GM19463 (cell line): ENCODE measurements at regions not wholly inside any gene's neighbourhood (a gene's known extent, or its start where the extent isn't known, plus 50 kb on each side); places are given as distances from the start of the nearest gene placed in this dataset.
"Not testable (repeated sequence)": the region's sequence is repeated elsewhere in the genome, so short reads cannot be mapped to it uniquely, and the experiment has no call there.

Source experiments
- ATAC-seq: cut with Tn5 transposase; IDR thresholded peaks from one replicate; pipeline ENCODE4 v1.9.1; 2021; ENCODE audit warnings: mild to moderate bottlenecking, moderate library complexity; ENCODE audit not compliant: unreplicated experiment

DNA sequence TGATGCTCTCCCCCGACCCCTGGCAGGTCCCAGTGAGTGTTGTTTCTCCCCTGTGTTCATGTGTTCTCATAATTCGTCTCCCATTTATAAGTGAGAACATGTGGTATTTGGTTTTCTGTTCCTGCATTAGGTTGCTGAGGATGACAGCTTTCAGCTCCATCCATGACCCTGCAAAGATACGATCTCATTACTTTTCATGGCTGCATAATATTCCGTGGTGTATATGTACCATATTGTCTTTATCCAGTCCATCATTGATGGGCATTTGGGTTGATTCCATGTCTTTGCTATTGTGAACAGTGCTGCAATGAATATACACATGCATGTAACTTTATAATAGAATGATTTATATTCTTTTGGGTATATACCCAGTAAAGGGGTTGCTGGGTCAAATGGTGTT lies 321.5 kb downstream of the EMP1 start:
- ATAC-seq, result not testable (repeated sequence)

DNA sequence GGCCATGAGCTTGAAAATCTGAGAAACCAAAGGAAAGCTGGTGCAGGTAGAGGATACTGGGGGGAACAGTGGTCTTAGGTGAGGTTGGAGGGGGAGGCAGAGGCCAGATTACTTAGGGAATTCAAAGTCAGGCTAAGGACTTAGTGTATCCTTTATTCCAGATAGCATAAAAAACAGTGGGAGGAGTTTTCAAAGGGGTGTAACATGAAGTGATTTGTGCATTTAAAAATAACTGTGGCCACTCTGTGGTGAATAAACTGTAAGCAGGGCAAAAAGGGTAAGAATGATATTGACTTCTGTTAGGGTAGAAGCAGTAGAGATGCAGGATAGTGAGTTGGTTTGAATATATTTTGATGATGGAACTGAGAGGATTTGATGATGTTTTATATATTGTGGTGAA lies 313.2 kb downstream of the EMP1 start:
- ATAC-seq, result no peak

DNA sequence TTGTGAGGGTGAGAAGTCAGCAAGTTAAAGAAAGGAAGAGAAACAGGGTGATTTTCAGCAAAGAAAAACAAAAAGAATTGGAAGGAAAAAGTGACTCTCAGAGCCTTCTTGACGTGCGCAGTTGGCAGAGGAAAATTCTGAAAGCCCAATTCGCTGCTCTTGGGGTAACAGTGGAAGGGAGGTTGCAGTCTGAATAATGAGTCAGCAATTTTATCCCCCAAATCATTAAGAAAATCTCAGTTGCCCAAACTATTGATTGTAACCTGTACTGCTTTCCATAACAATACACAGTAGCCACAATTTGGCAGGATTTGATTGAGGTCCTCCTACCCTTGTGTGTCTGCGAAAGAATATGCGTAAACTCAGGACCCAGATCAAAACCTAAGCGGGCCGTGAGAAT lies 309.1 kb downstream of the EMP1 start:
- ATAC-seq, result no peak

DNA sequence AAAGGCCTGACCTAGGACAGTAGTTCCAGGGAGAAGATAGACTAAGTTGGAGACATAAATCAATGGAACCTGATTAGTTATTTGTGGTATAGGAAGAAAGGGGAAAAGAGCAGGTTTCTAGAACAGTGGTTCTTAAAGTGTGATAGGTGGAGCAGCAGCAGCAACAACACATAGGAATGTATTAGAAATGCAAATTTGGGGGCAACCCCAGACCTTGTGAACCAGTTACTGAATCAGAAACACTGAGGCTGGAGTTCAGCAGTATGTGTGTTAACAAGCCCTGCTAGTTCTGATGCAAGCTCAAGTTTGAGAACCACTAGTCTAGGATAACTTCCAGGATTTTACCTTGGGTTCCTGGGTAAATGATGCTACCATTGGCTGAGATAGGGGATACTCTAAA lies 308.7 kb downstream of the EMP1 start:
- no peak for ATAC-seq

DNA sequence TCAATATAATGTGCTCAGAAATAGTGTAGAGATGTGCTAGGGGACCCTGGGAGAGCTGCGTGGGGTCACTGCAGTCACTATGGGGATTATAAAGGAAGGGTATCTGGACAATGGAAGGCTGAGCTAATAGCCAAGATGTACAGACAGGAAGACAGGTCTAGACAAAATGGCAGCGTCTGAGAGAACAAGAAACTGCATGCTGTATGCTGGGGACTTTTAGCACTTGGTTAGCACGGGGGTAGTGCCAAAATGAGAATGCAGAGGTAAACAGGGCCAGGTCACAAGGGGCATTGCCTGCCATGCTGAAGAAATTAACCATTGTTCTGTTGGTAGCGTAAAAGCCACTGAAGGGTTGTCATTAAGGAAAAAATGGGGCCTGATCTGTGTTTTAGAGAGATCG lies 308.2 kb downstream of the EMP1 start:
- no peak for ATAC-seq

DNA sequence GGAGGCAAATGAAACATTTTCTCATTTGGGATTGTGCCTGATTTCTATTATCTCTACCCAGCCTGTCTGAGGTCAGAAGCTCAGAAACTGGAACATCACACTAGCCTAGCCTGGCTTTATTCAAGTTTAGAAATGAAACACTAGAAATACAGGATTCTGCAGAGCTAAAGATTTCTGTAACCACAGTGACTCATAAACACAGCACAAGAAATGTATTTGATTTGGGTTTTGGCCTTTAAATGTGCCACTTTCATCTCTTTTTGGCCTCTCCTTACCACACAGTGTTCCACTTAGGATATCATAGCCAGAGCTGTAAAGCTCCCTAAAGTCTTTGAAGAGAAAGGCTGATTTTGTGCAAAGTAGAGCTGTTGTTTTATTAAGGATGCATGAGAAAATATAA lies 307.5 kb downstream of the EMP1 start:
- no peak for ATAC-seq

DNA sequence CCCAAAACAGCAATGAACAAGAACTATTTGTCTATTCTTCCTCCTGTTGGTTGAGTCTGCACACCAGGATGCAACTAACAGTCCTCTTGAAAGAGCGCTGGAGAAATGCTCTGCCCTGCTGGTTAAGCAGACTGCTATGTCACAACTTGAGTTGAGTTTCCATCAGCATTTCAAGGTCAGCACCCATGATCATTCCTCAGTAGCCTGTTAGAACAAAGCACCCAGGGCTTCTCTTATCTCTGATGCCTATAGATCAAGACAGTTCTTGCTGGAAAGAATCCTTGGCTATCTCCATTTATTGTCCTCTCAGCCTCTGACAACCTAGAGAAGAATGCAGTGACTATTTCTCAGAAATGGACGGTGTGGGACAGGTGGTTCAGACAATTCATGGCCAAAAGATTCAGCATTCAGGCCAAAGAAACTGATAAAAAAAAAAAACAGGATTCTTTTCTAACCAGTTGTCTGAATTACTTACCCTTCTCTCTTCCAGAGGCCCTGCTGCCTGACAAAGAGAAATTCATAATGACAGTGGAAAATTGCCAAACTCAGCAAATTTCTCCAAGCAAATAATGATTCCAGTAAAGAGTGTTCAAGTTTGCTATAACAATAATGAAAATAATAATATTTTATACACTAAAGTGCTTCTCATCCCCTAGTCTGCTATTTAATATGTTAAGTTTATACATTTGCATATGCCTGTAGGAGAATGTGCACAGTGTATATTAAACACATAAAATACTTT lies 306.7 kb downstream of the EMP1 start:
- no peak for ATAC-seq

DNA sequence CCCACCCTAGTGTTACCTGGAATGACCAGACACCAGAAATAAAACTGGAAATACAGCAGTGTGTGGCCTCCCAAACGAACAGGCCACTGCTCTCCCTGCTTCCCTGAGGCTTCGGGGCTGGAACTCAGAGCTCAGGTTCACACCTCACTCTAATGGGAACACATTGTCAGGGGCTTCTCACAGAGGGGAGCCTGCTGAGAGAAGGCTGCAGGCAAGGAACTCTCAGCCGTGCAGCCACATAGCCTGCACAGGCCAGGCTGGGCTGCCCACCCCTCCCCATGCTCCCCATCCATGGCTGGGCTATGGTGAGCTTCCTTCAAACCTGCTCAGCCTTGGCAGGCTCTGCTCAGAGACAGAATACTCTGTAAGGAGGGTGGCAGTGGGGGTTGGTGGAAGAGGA lies 302.5 kb downstream of the EMP1 start:
- ATAC-seq, result no peak

DNA sequence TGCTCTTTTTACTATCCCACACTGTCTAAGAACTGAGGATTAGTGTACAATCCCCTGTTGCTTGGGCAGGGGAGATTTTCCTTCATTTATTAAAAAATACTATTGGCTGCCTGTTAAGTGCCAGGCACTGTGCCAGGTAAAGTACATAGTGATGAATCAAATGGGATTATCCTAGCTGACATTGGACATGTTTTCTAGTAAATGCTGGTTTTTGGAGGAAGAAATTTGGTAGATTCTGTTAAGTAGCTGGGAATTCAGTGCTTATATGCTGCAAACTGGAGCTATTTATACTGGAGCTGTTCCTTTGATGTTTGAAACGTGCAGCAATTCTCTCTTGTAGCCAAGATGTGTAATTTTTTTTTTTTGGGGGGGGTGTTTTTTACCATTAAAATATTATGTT lies 299.6 kb downstream of the EMP1 start:
- ATAC-seq, result no peak

DNA sequence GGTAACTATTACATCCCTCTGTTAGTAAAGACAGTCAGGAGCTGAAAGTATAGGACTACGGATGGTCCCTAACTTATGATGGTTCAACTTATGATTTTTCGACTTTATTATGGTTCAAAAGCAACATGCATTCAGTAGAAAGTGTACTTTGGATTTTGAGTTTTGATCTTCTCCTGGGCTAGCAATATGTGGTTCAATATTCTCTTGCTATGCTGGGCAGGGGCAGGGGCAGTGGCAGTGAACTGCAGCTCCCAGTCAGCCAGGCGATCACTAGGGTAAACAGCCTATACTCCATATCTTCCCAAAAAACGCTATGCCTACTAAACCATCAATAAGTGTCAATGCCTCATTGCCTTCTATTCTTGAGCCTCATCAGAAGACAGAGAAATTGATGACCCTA lies 292.7 kb downstream of the EMP1 start:
- no peak for ATAC-seq

DNA sequence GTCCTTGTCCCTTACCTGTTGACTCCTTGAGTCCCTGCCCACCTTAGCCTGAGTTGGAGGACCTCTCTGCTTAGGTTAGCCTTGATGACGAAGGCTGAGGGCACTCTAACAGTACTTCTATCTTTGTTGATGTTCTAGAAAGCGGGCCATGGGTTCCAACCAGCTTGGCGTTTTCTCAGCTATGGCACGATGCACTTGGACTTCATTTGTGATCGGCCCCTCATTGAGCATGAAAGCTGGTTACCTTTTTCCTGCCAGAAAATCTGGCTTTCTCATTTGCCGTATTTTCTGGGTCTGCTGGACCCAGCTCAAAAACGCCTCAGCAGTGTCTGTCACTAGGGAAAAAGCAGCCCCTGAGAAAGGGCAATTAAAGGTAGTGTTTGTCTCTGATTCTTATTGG lies 290.8 kb downstream of the EMP1 start:
- no peak for ATAC-seq

DNA sequence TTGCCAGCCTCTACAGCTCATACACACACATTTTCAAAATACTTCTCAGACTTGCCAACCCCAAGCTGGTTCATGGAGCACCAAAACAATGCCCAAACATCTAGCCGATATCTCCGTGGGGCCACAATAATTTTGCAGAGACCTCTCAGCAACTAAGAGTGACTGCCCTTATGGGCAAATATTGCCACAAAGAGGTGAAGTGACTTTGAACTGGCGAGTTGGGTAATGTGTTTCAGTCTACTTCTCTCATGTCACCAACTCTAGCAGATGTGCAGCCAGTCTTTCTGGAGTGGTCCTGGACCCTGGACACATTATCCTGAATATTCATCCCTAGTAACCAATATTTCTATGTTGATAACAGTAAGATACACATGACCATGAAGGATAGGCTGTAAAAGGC lies 290.3 kb downstream of the EMP1 start:
- no peak for ATAC-seq

DNA sequence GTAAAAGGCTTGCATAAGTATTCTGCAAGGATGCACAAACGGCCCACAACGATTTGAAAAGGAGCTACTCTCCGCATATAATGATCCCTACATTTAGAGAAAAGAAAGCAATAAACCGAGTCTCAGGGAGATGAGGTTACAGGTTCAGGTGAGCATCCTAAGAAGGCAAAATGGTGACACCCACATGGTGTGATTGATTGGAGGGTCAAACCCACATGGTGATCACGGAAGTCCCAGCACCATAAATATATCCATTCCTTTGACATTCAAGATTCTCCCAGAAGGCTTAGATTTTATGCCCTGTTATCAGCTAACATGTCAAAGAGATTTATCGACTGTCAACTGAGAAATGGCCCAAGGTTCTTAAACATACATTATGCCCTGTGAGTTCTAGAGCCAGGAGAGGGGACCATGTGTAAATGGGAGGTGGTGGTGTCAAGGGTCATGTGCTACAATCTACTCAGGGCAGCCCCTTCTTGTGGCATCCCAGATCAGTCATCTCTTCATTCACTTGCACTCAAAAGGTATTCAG lies 282.2 kb downstream of the EMP1 start:
- ATAC-seq, result no peak

DNA sequence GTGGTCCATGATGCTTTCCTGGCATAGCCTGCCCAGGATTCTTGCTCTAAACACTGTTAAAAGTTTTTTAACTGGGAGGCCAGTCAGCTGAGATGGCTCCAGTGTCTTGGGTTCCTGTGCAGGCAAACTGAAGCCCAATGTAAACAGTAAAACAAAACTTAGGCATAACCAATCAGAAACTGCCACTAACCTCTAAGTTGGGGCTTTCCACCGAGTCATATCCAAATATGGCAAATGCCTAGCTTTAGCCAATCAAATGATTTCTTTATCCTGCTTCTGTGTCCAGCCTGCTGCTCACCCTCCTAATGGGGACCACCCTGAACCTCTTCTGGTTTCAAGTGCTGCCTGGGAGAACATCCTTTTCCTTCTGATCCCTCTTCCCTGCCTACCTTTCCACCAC lies 277.9 kb downstream of the EMP1 start:
- ATAC-seq, result no peak

DNA sequence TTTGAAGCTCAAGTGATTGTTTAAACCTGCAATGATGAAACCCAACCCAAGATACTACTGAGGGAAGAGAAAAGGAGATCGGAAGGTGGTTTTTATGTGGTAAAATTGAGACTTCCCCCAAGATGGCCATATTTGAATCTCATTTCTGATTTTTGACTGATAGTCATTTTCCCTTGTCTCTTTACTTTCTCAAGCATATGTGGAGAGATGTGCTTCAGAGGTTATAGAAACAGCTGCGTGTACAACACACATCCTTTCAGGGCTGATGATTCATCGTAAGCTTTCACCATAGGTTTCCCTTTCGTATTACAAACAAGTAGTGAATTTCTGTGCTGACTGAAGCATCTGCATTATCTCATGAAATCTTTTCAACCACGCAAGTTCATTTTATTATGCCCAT lies 276.2 kb downstream of the EMP1 start:
- ATAC-seq, result peak; percentile 99

DNA sequence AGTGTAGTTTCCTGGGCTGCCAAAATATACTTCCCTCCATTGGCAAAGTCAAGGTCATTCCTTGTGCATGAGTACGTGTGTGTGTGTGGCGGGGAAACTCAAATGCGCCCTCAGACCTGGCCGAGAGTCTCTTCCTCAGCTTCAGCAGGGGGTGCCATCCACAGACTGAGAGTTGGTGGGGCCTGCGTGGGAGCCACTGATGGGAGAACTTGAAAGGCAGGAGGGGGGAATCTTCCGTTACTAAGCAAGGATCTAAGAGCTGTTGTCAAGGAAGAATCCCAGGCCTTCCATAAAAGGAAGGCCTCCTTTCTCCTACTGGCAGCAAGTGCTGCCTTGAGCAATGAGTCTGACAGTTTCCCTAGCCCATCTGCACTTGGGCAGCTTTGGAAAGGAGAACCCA lies 274.9 kb downstream of the EMP1 start:
- no peak for ATAC-seq

DNA sequence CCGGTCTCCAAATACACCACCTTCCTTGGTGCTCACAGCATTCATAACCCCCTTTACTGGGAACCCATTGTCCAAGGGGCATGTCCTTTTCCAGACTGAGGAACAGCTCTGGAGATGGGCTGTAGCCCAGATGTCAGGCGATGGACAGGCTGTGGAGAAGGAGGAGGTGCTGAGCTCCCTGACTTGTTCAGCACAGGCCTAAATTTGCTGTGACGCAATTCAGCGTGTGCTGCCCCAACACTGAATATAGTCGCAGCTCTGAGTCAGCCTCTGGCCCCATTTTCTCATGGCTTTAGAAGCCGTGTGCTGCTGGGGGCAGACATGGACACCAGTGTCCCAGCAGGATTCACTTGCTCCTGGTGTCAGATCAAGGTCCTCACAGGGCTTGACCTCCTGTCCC lies 269.1 kb downstream of the EMP1 start:
- no peak for ATAC-seq

DNA sequence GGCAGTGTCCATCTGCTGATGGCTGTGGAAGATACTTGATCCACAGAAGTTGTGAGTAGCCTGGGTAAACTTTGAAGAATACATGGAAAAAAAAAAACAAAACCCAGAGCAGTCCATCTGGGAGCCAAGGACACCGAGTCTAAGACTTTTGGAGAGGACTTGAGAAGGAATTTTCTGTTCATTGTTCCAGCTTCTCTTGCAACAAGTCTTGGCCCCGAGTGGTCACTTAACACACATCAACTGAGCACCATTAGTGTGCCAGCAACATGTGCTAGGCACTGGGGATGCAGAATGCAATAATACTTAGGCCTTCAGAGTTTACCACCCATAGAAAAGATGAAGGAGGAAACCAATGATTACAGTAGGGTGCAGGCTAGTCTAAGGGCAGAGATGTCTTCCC lies 266.7 kb downstream of the EMP1 start:
- no peak for ATAC-seq

DNA sequence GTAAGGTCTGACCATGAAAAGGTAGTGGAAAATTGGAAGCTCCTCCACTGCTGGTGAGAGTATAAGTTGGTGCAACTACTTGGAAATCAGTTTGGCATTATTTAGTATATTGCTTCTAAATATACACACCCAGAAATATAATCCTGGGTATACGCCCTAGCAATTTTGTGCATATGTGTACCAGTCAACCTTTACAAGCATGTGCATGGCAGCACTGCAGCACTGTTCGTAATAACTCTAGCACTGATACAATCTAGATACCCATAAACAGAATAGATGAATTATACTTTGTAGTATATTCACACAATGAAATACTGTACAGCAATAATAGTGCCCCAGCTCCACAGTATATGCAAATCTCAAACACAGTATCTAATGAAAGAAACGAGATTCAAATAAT lies 265.9 kb downstream of the EMP1 start:
- ATAC-seq, result no peak

DNA sequence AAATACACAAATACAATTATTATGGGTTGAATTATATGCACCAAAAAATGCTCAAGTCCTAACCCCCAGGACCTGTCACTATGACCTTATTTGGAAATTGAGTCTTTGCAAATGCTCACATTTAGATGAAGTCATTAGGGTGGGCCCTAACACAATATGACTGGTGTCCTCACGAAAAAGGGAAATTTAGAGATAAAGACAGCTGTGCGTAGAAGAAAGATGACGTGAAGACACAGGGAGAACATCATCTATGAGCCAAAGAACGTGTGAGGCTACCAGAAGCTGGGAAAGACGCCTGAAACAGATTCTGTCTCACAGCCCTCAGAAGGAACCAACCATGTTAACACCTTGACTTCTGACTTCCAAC lies 259.2 kb downstream of the EMP1 start:
- no peak for ATAC-seq

DNA sequence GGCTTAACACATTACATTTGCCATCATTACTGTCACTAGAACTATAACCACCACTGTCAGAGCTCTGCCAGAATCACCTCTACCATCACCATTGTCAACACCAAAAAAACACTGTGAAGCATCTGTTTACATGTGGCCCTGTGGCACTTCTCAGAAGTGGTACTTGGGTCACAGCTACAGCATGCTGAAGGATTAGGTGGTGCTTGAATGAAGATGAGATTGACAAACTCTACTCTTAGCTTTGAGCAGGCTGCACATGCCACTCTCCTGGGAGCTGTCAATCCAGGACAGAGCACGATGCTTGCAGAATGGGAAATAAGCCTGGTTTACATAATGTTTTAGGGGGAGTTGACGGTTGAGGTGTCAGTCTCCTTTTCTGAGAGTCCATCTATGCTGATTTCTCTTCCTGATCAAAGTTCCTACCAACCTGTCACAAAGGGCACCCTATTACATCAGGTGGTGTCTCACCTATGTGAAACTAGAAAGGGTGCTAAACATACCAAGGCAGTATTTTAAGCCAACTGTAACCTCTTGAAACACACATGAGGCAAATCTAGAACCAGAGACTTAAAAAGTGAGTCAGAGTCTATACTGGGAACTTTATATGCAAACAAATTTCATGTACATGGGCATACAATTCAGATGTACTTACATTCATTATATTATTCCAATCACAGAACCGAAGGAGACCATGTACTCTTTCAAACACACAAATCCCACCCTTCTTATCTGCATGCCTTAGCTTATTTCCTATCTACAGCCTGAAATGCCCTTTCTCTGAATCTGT lies 258.7 kb downstream of the EMP1 start:
- ATAC-seq, result no peak

DNA sequence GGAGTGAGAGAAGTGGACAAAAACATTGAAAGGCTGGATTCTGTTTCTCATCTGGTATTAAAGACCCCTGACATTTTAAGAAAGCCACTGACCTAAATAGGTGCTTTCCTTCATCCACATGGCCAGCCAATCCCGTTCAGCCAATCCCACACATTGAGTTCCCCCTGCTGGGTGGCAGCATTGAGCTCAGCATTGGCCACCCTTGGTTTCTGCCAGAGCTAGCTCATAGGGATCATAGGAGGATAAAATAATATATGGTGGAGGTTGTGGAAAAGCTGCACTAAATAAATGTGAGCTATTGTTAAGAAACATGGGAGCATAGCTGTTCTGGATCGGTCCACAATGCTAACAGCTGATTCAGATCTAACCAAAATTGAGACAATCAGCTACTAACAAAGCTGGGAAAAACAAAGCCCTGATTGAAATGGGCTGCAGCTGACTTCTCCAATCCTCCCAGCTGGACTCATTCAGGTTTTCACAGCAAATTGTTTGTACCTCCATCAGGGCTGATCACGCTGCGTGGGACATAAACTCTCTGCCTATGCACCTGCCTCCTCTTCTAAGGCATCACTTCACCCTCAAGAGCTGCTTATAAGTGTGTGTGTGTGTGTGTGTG lies 256.5 kb downstream of the EMP1 start:
- ATAC-seq, result no peak
